ENCODE measurements at regions not wholly inside any gene's neighbourhood (a gene's known extent, or its start where the extent isn't known, plus 50 kb on each side); places are given as distances from the start of the nearest gene placed in this dataset.

DNA sequence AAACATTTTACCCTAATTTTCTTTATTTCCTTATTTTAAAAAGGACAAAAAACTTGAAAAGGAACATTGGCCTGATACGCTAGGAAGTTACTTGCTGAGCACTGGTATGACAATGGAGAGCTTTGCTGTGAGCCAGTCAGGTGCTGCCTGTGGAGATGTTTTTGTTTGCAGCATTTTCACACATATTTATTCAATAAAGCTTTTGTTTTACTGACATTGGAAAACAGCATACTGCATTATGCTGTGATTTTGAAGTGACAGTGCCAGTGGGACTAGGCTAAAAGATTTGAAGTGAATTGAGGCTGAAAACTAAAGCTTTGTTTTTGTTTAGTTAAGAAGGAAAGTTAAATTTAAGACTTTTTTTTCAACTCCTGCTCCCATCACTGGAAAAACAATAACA is 470.7 kb upstream of the ZEB2 start:
- DNase-seq (no peak), ATAC-seq (no peak)
- H3K9me3 ChIP-seq: peaks cover 0 to 15% of the 10 kb centered on the region in 2 donors
- intact Hi-C loops (cut with DNase I): no loop called here
- no peaks in the 10 kb centered on the region for H3K36me3 ChIP-seq
- H3K27ac ChIP-seq: no peak overlapping the region
- peaks cover 5 to 6% of the 10 kb centered on the region in 2 donors for H3K4me1 ChIP-seq
- TF ChIP-seq, protein P1, sequence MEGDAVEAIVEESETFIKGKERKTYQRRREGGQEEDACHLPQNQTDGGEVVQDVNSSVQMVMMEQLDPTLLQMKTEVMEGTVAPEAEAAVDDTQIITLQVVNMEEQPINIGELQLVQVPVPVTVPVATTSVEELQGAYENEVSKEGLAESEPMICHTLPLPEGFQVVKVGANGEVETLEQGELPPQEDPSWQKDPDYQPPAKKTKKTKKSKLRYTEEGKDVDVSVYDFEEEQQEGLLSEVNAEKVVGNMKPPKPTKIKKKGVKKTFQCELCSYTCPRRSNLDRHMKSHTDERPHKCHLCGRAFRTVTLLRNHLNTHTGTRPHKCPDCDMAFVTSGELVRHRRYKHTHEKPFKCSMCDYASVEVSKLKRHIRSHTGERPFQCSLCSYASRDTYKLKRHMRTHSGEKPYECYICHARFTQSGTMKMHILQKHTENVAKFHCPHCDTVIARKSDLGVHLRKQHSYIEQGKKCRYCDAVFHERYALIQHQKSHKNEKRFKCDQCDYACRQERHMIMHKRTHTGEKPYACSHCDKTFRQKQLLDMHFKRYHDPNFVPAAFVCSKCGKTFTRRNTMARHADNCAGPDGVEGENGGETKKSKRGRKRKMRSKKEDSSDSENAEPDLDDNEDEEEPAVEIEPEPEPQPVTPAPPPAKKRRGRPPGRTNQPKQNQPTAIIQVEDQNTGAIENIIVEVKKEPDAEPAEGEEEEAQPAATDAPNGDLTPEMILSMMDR (IDR thresholded peaks at IDR 0.05): no peak
- H3K4me3 ChIP-seq: no peak overlapping the region
- no peaks in the 10 kb centered on the region for H3K27me3 ChIP-seq

DNA sequence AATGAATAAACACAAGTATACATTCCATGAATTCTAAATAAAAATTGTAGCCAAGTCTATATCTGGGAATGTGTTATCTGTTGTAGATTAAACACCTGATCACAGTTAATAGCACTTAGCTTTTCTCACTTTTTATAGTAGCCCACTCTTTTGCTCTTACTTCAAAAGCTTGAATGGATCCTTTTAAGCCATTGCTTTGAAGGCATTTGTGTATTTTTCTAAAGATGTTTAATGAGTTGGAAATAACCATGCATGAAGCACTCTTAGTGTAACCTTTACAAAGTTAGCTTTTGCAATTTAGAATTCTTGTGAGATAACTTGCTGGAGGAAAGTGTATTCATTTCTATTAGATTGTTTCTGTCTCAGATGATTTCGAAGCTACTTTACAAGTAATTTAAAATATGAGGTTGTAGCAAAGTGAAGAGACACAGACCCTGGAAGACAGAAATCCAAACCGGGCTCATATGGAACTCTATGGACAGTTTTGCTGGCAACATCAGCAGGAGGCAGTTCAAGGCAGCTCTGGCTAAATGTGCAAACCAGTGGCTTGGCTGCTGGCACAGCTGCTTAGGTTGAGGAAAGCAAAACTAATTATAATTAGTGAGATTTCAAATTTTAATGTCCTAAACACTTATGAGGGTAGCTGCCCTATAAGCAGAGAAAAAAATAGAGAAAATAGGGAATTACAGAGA is 469.8 kb upstream of the ZEB2 start:
- Histone ChIP-seq H3K9me3 (peaks cover 0 to 23% of the 10 kb centered on the region in 2 donors), H3K4me3 (no peak overlapping the region), H3K27ac (no peak overlapping the region), H3K27me3 (no peaks in the 10 kb centered on the region), H3K4me1 (peaks cover 5 to 6% of the 10 kb centered on the region in 2 donors), H3K36me3 (no peaks in the 10 kb centered on the region)
- intact Hi-C loops (cut with DNase I): no loop called here
- TF ChIP-seq, protein P1 (IDR thresholded peaks at IDR 0.05): no peak
- no peak for DNase-seq
- ATAC-seq: peak; percentile 90

DNA sequence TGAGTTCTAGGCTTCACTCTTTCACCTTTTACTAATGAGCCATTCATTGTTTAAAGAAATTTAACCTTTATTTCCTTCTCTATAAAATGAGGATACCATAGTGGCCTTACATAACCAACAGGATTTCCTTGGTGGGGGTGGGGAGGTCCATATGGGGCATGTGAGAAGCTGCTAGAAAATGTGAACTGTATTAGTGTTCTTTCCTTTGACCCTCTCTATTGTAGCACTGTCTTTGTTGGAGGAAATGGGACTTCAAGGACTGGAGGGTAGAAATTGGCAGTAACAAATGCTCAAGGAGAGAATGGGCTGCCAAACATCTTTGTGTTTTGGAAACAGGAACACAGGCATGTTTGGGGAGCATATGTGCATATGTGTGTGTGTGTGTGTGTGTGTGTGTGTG is 468.7 kb upstream of the ZEB2 start:
- TF ChIP-seq, protein P1 (IDR thresholded peaks at IDR 0.05): no peak
- peaks cover 0 to 23% of the 10 kb centered on the region in 2 donors for H3K9me3 ChIP-seq
- intact Hi-C loops (cut with DNase I): no loop called here
- no peak overlapping the region for H3K4me3 ChIP-seq
- ATAC-seq (no peak), DNase-seq (no peak)
- H3K36me3 ChIP-seq: no peaks in the 10 kb centered on the region
- no peak overlapping the region for H3K27ac ChIP-seq
- H3K4me1 ChIP-seq: peaks cover 5 to 6% of the 10 kb centered on the region in 2 donors
- H3K27me3 ChIP-seq: no peaks in the 10 kb centered on the region

DNA sequence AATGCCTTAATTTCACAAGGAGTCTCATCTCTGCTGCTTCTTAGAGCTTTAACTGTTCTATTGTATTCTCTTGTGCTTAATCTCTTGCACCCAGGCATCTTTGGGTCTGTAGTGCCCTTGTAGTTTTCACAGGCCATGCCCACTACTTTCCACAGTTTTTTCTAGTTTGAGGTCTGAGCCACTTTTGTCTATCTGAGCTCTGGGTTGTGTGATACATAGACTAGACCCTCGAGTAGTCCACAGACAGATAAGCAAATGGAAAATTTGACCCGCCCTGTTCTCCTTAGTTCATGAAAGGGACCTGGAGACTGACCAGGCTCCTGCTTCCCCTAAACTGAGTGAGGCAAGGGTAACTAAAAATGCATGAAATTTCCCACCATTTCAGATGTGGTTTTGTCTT is 466.8 kb upstream of the ZEB2 start:
- no peak overlapping the region for H3K4me3 ChIP-seq
- no peak overlapping the region for H3K27ac ChIP-seq
- no peak for DNase-seq
- TF ChIP-seq, protein P1 (IDR thresholded peaks at IDR 0.05): no peak
- H3K9me3 ChIP-seq: peaks cover 0 to 23% of the 10 kb centered on the region in 2 donors
- intact Hi-C loops (cut with DNase I): no loop called here
- no peak for ATAC-seq
- no peaks in the 10 kb centered on the region for H3K36me3 ChIP-seq
- no peaks in the 10 kb centered on the region for H3K27me3 ChIP-seq
- H3K4me1 ChIP-seq: peaks cover 5 to 6% of the 10 kb centered on the region in 2 donors

DNA sequence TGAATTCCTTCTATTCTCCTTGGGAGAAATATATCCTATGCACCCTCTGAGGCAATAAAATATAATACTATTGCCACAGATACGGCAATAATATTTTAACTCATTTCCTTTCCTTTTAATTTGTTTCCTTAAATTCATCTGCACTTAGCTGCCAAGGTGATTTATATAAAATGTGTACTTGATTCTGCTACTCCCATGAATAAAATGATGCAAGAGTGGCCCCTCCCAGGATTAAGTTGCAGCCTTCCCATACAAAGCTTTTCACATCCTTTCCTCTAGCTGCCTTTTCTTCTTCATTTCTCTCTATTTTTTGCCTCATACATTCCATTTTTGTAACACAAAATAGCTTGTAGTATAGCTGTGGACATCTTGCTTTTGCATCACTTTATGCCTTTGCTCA is 464.1 kb upstream of the ZEB2 start:
- no peak overlapping the region for H3K27ac ChIP-seq
- ATAC-seq (no peak), DNase-seq (no peak)
- H3K27me3 ChIP-seq: no peaks in the 10 kb centered on the region
- H3K9me3 ChIP-seq: peaks cover 0 to 23% of the 10 kb centered on the region in 2 donors
- H3K4me3 ChIP-seq: no peak overlapping the region
- intact Hi-C loops (cut with DNase I): no loop called here
- no peaks in the 10 kb centered on the region for H3K36me3 ChIP-seq
- TF ChIP-seq, protein P1 (IDR thresholded peaks at IDR 0.05): no peak
- H3K4me1 ChIP-seq: no peaks in the 10 kb centered on the region

All from left lung (tissue), 4 donors.